ENCODE measurements at regions not wholly inside any gene's neighbourhood (a gene's known extent, or its start where the extent isn't known, plus 50 kb on each side); places are given as distances from the start of the nearest gene placed in this dataset.

GRCh38 chr6:167644412-167645132, 182.1 kb upstream of the AFDN start:
- ChIA-PET CTCF (no interaction called here), POLR2A (no interaction called here)
- no peaks in the 10 kb centered on the region for H3K9me3 ChIP-seq (ENCODE audit: control insufficient read depth, insufficient read depth, low read depth, low read length)
- H3K4me1 ChIP-seq (ENCODE audit: control insufficient read depth, insufficient read depth, low read length): no peaks in the 10 kb centered on the region
- H3K27ac ChIP-seq (ENCODE audit: extremely low read depth, low read depth, low read length): no peak overlapping the region
- H3K36me3 ChIP-seq (ENCODE audit: control insufficient read depth in 2 of 2, insufficient read depth in 1 of 2, low read length in 2 of 2): no peaks in the 10 kb centered on the region
- TF ChIP-seq KLF8 (tag by site-specific recombination; IDR thresholded peaks at IDR 0.05): no peak
- TF ChIP-seq KLF1 (tag by site-specific recombination; IDR thresholded peaks at IDR 0.05): peak; percentile 48
- H3K4me3 ChIP-seq (ENCODE audit: low read depth, low read length): no peak overlapping the region

GRCh38 chr6:167645368-167645767, 181.3 kb upstream of the AFDN start:
- Histone ChIP-seq H3K4me1 (ENCODE audit: control insufficient read depth, insufficient read depth, low read length) (no peaks in the 10 kb centered on the region), H3K9me3 (ENCODE audit: control insufficient read depth, insufficient read depth, low read depth, low read length) (no peaks in the 10 kb centered on the region), H3K4me3 (ENCODE audit: low read depth, low read length) (no peak overlapping the region), H3K27ac (ENCODE audit: extremely low read depth, low read depth, low read length) (no peak overlapping the region), H3K36me3 (ENCODE audit: control insufficient read depth in 2 of 2, insufficient read depth in 1 of 2, low read length in 2 of 2) (no peaks in the 10 kb centered on the region)
- TF ChIP-seq REPIN1 (tag by site-specific recombination; IDR thresholded peaks at IDR 0.05; ENCODE audit: low read depth): no peak
- no peak for TF ChIP-seq ZNF677 (tag by site-specific recombination; IDR thresholded peaks at IDR 0.05)
- no peak for TF ChIP-seq ZBTB17 (tag by site-specific recombination; IDR thresholded peaks at IDR 0.05)
- no peak for TF ChIP-seq ZBTB44 (tag by site-specific recombination; IDR thresholded peaks at IDR 0.05)
- TF ChIP-seq ZNF571 (tag by site-specific recombination; IDR thresholded peaks at IDR 0.05): no peak
- TF ChIP-seq ZNF747 (tag by site-specific recombination; IDR thresholded peaks at IDR 0.05): no peak
- no peak for TF ChIP-seq GLIS1 (tag by site-specific recombination; IDR thresholded peaks at IDR 0.05)
- no peak for TF ChIP-seq SALL2 (tag by site-specific recombination; IDR thresholded peaks at IDR 0.05; ENCODE audit: borderline replicate concordance)
- TF ChIP-seq, protein P1, sequence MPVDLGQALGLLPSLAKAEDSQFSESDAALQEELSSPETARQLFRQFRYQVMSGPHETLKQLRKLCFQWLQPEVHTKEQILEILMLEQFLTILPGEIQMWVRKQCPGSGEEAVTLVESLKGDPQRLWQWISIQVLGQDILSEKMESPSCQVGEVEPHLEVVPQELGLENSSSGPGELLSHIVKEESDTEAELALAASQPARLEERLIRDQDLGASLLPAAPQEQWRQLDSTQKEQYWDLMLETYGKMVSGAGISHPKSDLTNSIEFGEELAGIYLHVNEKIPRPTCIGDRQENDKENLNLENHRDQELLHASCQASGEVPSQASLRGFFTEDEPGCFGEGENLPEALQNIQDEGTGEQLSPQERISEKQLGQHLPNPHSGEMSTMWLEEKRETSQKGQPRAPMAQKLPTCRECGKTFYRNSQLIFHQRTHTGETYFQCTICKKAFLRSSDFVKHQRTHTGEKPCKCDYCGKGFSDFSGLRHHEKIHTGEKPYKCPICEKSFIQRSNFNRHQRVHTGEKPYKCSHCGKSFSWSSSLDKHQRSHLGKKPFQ (tag by site-specific recombination; IDR thresholded peaks at IDR 0.05): no peak
- TF ChIP-seq ZNF600 (tag by site-specific recombination; IDR thresholded peaks at IDR 0.05): no peak
- TF ChIP-seq, protein P2, sequence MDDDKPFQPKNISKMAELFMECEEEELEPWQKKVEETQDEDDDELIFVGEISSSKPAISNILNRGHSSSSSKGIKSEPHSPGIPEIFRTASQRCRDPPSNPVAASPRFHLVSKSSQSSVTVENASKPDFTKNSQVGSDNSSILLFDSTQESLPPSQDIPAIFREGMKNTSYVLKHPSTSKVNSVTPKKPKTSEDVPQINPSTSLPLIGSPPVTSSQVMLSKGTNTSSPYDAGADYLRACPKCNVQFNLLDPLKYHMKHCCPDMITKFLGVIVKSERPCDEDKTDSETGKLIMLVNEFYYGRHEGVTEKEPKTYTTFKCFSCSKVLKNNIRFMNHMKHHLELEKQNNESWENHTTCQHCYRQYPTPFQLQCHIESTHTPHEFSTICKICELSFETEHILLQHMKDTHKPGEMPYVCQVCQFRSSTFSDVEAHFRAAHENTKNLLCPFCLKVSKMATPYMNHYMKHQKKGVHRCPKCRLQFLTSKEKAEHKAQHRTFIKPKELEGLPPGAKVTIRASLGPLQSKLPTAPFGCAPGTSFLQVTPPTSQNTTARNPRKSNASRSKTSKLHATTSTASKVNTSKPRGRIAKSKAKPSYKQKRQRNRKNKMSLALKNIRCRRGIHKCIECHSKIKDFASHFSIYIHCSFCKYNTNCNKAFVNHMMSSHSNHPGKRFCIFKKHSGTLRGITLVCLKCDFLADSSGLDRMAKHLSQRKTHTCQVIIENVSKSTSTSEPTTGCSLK (tag by site-specific recombination; IDR thresholded peaks at IDR 0.05): no peak
- ChIA-PET POLR2A (no interaction called here), CTCF (no interaction called here)

DNA sequence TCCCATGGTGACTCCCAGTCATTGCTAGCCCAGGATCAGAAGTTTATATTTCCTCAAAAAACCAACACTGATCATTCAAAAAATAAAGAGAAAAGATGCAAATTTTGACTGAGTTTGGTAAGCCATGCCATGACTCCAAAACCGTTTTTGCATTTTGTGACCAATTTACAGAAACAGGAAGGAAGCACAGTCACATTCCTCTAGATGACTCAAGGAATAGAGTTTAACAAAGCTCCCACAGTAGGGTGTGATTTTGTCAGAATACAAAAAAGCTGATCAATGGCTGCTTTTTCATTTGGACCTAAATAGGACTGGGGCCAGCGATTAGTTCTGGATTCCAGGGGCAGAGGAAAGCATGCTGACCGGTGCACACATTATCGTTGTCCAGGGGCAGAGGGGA, 179.4 kb upstream of the AFDN start:
- Histone ChIP-seq H3K4me3 (ENCODE audit: low read depth, low read length) (no peak overlapping the region), H3K9me3 (ENCODE audit: control insufficient read depth, insufficient read depth, low read depth, low read length) (no peaks in the 10 kb centered on the region), H3K36me3 (ENCODE audit: control insufficient read depth in 2 of 2, insufficient read depth in 1 of 2, low read length in 2 of 2) (no peaks in the 10 kb centered on the region), H3K4me1 (ENCODE audit: control insufficient read depth, insufficient read depth, low read length) (no peaks in the 10 kb centered on the region), H3K27ac (ENCODE audit: extremely low read depth, low read depth, low read length) (no peak overlapping the region)
- POLR2A ChIA-PET: no interaction called here
- CTCF ChIA-PET: no interaction called here
- TF ChIP-seq ZNF521 (tag by site-specific recombination; IDR thresholded peaks at IDR 0.05) (no peak), ZNF558 (tag by site-specific recombination; IDR thresholded peaks at IDR 0.05) (no peak), ZNF433 (tag by site-specific recombination; IDR thresholded peaks at IDR 0.05; ENCODE audit: low read depth) (no peak), ZNF664 (tag by site-specific recombination; IDR thresholded peaks at IDR 0.05) (no peak), ZNF529 (tag by site-specific recombination; IDR thresholded peaks at IDR 0.05; ENCODE audit: insufficient replicate concordance) (no peak), ZEB2 (tag by site-specific recombination; IDR thresholded peaks at IDR 0.05) (no peak), ZSCAN30 (tag by site-specific recombination; IDR thresholded peaks at IDR 0.05) (no peak), IKZF3 (tag by site-specific recombination; IDR thresholded peaks at IDR 0.05) (no peak), OSR2 (tag by site-specific recombination; IDR thresholded peaks at IDR 0.05) (no peak), ZNF292 (tag by site-specific recombination; IDR thresholded peaks at IDR 0.05; ENCODE audit: borderline replicate concordance, low read depth) (no peak), TCF7L2 (IDR thresholded peaks at IDR 0.05; ENCODE audit: borderline replicate concordance, low read depth, low read length) (no peak)
